ENCODE measurements at regions not wholly inside any gene's neighbourhood (a gene's known extent, or its start where the extent isn't known, plus 50 kb on each side); places are given as distances from the start of the nearest gene placed in this dataset.

DNA sequence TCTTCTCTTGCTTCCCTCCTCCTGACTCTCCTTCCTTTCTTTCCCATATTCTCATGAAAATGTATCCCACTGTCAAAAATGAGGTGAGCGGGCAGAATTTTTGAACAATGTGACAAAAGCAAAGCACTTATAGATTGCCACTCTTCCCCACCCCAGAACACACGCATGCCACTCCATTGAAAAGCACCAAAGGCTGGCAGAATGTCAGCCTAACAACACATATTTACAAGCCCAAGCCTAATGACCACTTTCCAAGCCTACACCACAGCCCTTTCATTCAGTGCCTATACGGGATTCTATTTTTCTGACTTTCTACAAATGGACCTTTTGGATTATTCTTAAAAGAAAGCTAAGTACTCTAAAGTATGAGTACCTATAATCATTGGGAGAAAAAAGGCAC is 62.9 kb upstream of the METAP2 start:
- TF ChIP-seq, protein P1, sequence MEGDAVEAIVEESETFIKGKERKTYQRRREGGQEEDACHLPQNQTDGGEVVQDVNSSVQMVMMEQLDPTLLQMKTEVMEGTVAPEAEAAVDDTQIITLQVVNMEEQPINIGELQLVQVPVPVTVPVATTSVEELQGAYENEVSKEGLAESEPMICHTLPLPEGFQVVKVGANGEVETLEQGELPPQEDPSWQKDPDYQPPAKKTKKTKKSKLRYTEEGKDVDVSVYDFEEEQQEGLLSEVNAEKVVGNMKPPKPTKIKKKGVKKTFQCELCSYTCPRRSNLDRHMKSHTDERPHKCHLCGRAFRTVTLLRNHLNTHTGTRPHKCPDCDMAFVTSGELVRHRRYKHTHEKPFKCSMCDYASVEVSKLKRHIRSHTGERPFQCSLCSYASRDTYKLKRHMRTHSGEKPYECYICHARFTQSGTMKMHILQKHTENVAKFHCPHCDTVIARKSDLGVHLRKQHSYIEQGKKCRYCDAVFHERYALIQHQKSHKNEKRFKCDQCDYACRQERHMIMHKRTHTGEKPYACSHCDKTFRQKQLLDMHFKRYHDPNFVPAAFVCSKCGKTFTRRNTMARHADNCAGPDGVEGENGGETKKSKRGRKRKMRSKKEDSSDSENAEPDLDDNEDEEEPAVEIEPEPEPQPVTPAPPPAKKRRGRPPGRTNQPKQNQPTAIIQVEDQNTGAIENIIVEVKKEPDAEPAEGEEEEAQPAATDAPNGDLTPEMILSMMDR (IDR thresholded peaks at IDR 0.05), result no peak
- TF ChIP-seq POLR2A (IDR thresholded peaks at IDR 0.05) (no peak), POLR2AphosphoS5 (IDR thresholded peaks at IDR 0.05) (no peak)

All from transverse colon (tissue), 4 donors.